Sigmoid colon (tissue), 6 donors: ENCODE measurements at regions not wholly inside any gene's neighbourhood (a gene's known extent, or its start where the extent isn't known, plus 50 kb on each side); places are given as distances from the start of the nearest gene placed in this dataset.

Source experiments
- DNase-seq: peaks from one replicate; pipeline ENCODE4 v3.0.0-alpha.2; 2019
- H3K27ac ChIP-seq, 4 donors: fragments of 200-600 bp; sonication (generic); one replicate each; pipeline ENCODE4 v1.5.1; 2016 to 2019; ENCODE audit warnings: mild to moderate bottlenecking in 1 of 4
- H3K27me3 ChIP-seq, 3 donors: fragments of 200-600 bp; sonication (generic); one replicate each; pipeline ENCODE4 v1.5.1; 2019; ENCODE audit warnings: mild to moderate bottlenecking in 1 of 3
- H3K36me3 ChIP-seq, 4 donors: fragments of 200-600 bp; sonication (generic); one replicate each; pipeline ENCODE4 v1.5.1; 2016 to 2019
- H3K4me1 ChIP-seq, 4 donors: fragments of 200-600 bp; sonication (generic); one replicate each; pipeline ENCODE4 v1.5.1; 2017 to 2019
- H3K4me3 ChIP-seq, 4 donors: fragments of 200-600 bp; sonication (generic); one replicate each; pipeline ENCODE4 v1.5.1; 2017 to 2019; ENCODE audit warnings: mild to moderate bottlenecking in 2 of 4, moderate library complexity in 1 of 4
- H3K9me3 ChIP-seq, 4 donors: fragments of 200-600 bp in 3 of 4; sonication (generic) in 3 of 4; one replicate each; pipeline versions ENCODE4 v1.5.1 to v1.6.1; 2013 to 2019
- EP300 ChIP-seq, 4 donors: sonication (generic); formaldehyde crosslinking; IDR thresholded peaks; one replicate each; pipeline ENCODE4 v1.6.1; 2017; ENCODE audit warnings: antibody characterized with exemption in 4 of 4
- POLR2A ChIP-seq, 2 donors: fragments of 450-650 bp; IDR thresholded peaks; one replicate each; pipeline ENCODE4 v1.6.1; 2016; ENCODE audit warnings: antibody characterized with exemption in 2 of 2, mild to moderate bottlenecking in 2 of 2, moderate library complexity in 2 of 2
- POLR2AphosphoS5 ChIP-seq, 4 donors: sonication (generic); formaldehyde crosslinking; IDR thresholded peaks; one replicate each; pipeline ENCODE4 v1.6.1; 2017; ENCODE audit warnings: antibody characterized with exemption in 4 of 4
- WGBS, 2 donors: extraction: QIAGEN DNeasy Blood & Tissue Kit; methylation state at CpG; one replicate each; pipeline ENCODE4 v1.1.7; 2013; 5-methylcytosine and 5-hydroxymethylcytosine counted together
- intact Hi-C: fragments of 100-400 bp; cut with DNase I; formaldehyde crosslinking; loops from one replicate; pipeline ENCODE4 v1.15.1; 2023
- TF ChIP-seq, protein P1 (sequence below), 4 experiments: fragments of 450-650 bp in 3 of 4; fragments of 200-600 bp in 1 of 4; IDR thresholded peaks; one replicate each; pipeline ENCODE4 v1.5.1; 2016 to 2019; ENCODE audit warnings: antibody characterized with exemption in 4 of 4, mild to moderate bottlenecking in 3 of 4, moderate library complexity in 2 of 4
- donor health status: healthy with polysubstance abuse.
- donor health status: healthy.

GRCh38 chr2:19819097-19820065 is 82.4 kb downstream of the TTC32 start:
- intact Hi-C loops = no loop called here
- H3K36me3 ChIP-seq = no peaks in the 10 kb centered on the region
- no peaks in the 10 kb centered on the region for H3K27me3 ChIP-seq
- H3K27ac ChIP-seq = no peak overlapping the region
- WGBS, 2 donors = 89 to 90% methylated on average over 8 of the region's 8 CpGs
- TF ChIP-seq, protein P1, sequence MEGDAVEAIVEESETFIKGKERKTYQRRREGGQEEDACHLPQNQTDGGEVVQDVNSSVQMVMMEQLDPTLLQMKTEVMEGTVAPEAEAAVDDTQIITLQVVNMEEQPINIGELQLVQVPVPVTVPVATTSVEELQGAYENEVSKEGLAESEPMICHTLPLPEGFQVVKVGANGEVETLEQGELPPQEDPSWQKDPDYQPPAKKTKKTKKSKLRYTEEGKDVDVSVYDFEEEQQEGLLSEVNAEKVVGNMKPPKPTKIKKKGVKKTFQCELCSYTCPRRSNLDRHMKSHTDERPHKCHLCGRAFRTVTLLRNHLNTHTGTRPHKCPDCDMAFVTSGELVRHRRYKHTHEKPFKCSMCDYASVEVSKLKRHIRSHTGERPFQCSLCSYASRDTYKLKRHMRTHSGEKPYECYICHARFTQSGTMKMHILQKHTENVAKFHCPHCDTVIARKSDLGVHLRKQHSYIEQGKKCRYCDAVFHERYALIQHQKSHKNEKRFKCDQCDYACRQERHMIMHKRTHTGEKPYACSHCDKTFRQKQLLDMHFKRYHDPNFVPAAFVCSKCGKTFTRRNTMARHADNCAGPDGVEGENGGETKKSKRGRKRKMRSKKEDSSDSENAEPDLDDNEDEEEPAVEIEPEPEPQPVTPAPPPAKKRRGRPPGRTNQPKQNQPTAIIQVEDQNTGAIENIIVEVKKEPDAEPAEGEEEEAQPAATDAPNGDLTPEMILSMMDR (IDR thresholded peaks at IDR 0.05) = no peak
- TF ChIP-seq EP300 (IDR thresholded peaks at IDR 0.05) (no peak), POLR2AphosphoS5 (IDR thresholded peaks at IDR 0.05) (no peak), POLR2A (IDR thresholded peaks at IDR 0.05) (no peak)
- H3K4me1 ChIP-seq = peaks cover 0 to 19% (median 2%) of the 10 kb centered on the region in 4 donors
- DNase-seq = no peak
- H3K4me3 ChIP-seq = no peak overlapping the region
- H3K9me3 ChIP-seq = no peaks in the 10 kb centered on the region

DNA sequence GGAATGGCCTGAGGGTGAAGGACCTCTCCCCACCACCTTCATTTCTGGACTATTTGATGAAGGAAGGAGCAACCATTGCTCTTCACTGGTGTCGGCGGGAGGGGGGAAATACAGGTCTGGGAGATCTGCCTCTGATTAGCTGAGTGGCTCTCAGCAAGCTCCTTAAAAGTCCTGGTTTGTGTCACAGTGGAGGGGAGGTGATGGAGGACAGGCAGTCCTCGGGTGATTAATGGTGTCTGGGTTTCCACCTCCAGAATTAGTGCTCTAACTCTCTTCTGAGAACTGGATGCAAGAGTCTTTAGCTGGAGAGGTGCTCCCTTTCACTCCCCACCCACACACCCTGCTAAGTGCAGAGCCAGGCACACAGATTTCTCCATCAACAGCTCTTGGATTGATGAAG is 83.2 kb downstream of the TTC32 start:
- Histone ChIP-seq H3K4me1 (peaks cover 0 to 19% (median 2%) of the 10 kb centered on the region in 4 donors), H3K27me3 (no peaks in the 10 kb centered on the region), H3K4me3 (no peak overlapping the region), H3K27ac (no peak overlapping the region), H3K36me3 (no peaks in the 10 kb centered on the region), H3K9me3 (no peaks in the 10 kb centered on the region)
- no peak for DNase-seq
- intact Hi-C loops = no loop called here
- TF ChIP-seq POLR2A (IDR thresholded peaks at IDR 0.05) = no peak
- TF ChIP-seq POLR2AphosphoS5 (IDR thresholded peaks at IDR 0.05) = no peak
- TF ChIP-seq, protein P1 (IDR thresholded peaks at IDR 0.05) = no peak
- no peak for TF ChIP-seq EP300 (IDR thresholded peaks at IDR 0.05)
- WGBS, 2 donors = 75 to 95% methylated on average over 3 of the region's 3 CpGs

DNA sequence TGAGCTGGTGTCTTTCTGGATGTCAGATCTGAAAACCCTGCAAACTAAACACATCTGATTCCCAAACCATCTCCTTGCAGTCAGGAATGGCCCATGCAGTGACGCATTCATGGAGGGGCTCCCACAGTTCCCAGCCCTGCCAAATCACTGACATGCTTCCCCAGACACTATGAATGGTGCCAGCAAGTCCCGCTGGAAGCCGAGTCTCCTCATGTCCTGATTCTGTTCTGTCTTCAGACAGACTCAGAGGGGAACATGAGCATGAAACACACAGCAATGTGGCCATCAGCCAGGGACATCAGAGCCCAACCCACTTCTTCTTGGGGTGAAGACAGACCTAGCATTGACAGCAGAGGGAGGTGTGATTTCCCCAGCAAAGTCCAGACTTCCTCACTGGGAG is 83.7 kb downstream of the TTC32 start:
- Histone ChIP-seq H3K4me1 (peaks cover 0 to 19% (median 2%) of the 10 kb centered on the region in 4 donors), H3K4me3 (no peak overlapping the region), H3K36me3 (no peaks in the 10 kb centered on the region), H3K9me3 (no peaks in the 10 kb centered on the region), H3K27me3 (no peaks in the 10 kb centered on the region), H3K27ac (no peak overlapping the region)
- 95 to 96% methylated on average over 3 of the region's 3 CpGs for WGBS, 2 donors
- DNase-seq = no peak
- intact Hi-C loops = no loop called here
- TF ChIP-seq POLR2A (IDR thresholded peaks at IDR 0.05) (no peak), POLR2AphosphoS5 (IDR thresholded peaks at IDR 0.05) (no peak), EP300 (IDR thresholded peaks at IDR 0.05) (no peak)
- TF ChIP-seq, protein P1 (IDR thresholded peaks at IDR 0.05) = no peak

- DNase-seq = no peak
- Histone ChIP-seq H3K4me1 (peaks cover 0 to 32% (median 14%) of the 10 kb centered on the region in 4 donors), H3K27ac (no peak overlapping the region), H3K4me3 (no peak overlapping the region), H3K9me3 (no peaks in the 10 kb centered on the region), H3K36me3 (no peaks in the 10 kb centered on the region), H3K27me3 (no peaks in the 10 kb centered on the region)
- intact Hi-C loops = no loop called here
- TF ChIP-seq EP300 (IDR thresholded peaks at IDR 0.05) (no peak), POLR2A (IDR thresholded peaks at IDR 0.05) (no peak), POLR2AphosphoS5 (IDR thresholded peaks at IDR 0.05) (no peak)
- TF ChIP-seq, protein P1 (IDR thresholded peaks at IDR 0.05) = no peak
- 62 to 68% methylated on average over 1 of the region's 1 CpG for WGBS, 2 donors
These were observed 86.0 kb downstream of the TTC32 start for GRCh38 chr2:19815746-19816145.
